ENCODE measurements at regions not wholly inside any gene's neighbourhood (a gene's known extent, or its start where the extent isn't known, plus 50 kb on each side); places are given as distances from the start of the nearest gene placed in this dataset.

DNA sequence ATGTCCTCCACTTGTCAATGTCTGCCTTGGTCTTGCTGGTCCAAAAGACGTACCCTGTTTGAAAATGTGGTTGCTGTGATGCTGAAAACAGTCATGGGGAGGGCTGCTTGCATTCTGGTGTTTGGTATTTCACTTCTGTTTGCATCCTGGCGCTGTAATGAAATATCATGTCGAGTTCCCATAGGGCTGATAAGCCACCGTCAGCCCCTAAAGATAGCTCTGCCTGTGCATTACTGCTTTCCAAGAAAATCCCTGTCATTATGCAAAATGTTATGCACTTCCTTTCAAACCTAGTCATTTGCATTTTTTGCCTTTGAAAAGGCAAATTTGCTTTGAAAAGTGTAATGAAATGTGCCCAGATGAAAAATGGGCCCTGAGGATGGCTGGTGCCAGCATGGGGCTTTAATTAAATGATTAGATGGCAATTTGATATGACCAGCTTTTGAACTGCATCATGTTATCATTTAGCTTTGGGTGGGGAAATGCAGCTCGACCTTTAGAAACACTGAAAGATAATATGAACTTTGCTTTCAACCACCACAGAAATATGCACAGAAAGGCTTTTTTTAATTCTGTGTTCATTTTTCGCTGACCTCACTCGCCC, 374.4 kb upstream of the SGCD start:
- CTCF ChIA-PET = interaction anchor here (2.9 kb wide), 1 partner anchor 9 kb away, joined by 9 read pairs; no protein-coding TSS in a partner anchor
- in situ Hi-C loops (cut with MboI; ENCODE audit: low sequenced_read_pairs) (loop anchor here (10.0 kb wide), 1 partner anchor 372 kb away; the partner anchor contains the start of gene SGCD), intact Hi-C loops (cut with micrococcal nuclease) (no loop called here), dilution Hi-C loops (cut with HindIII; ENCODE audit: low sequenced_read_pairs, unreplicated experiment) (no loop called here)
- Histone ChIP-seq H3K56ac (ENCODE audit: extremely low read depth, insufficient read depth, low read length) (peak overlapping the region; percentile 26; the same call in 1 of the 2 replicates), H4K8ac (ENCODE audit: low read depth in 2 of 2, low read length in 2 of 2) (peak overlapping the region in 1 of 2 experiments; percentile 36; a peak in 2 of 4 replicates), H3K18ac (ENCODE audit: low read depth, low read length) (peak overlapping the region; percentile 80), H4K91ac (ENCODE audit: insufficient read depth, low read depth, low read length) (peak overlapping the region; percentile 92), H3K4ac (ENCODE audit: low read depth, low read length) (peak overlapping the region; percentile 69), H3K9ac (ENCODE audit: low read depth, low read length) (no peak overlapping the region), H2BK15ac (ENCODE audit: low read depth, low read length) (peak overlapping the region; percentile 45; the same call in 2 of the 3 replicates), H3K4me2 (ENCODE audit: low read depth, low read length) (no peak overlapping the region), H3K14ac (replicated peaks; ENCODE audit: low read depth, low read length) (peak overlapping the region; percentile 72), H4K20me1 (ENCODE audit: insufficient read depth, low read length) (no peaks in the 10 kb centered on the region), H3K79me1 (ENCODE audit: low read depth in 1 of 2, low read length in 2 of 2) (no peaks in the 10 kb centered on the region), H3K27me3 (ENCODE audit: control insufficient read depth, insufficient read depth, low read length) (no peaks in the 10 kb centered on the region), H2AFZ (replicated peaks; ENCODE audit: low read length, poor library complexity) (no peak overlapping the region), H3K27ac (ENCODE audit: insufficient read depth, low read length) (no peak overlapping the region), H3K23ac (ENCODE audit: low read depth, low read length) (no peak overlapping the region), H2BK20ac (ENCODE audit: low read depth, low read length) (peak overlapping the region; percentile 93; the same call in 1 of the 2 replicates), H3K4me1 (ENCODE audit: control insufficient read depth, insufficient read depth, low read length) (peaks cover 10% of the 10 kb centered on the region; the same call in 1 of the 2 replicates), H3K36me3 (ENCODE audit: control insufficient read depth, insufficient read depth, low read length) (no peaks in the 10 kb centered on the region), H3K4me3 (ENCODE audit: insufficient read depth, low read depth, low read length) (no peak overlapping the region), H4K5ac (ENCODE audit: low read depth, low read length) (peak overlapping the region; percentile 37; the same call in 1 of the 2 replicates), H3K9me3 (ENCODE audit: control insufficient read depth, insufficient read depth, low read length) (no peaks in the 10 kb centered on the region), H2AK5ac (ENCODE audit: low read depth, low read length) (peak overlapping the region; percentile 29), H2AK9ac (replicated peaks; ENCODE audit: low read depth, low read length, poor library complexity) (no peak overlapping the region), H3K9me1 (ENCODE audit: insufficient read depth, low read length) (peaks cover 8% of the 10 kb centered on the region; the same call in 1 of the 2 replicates), H2BK5ac (ENCODE audit: low read depth, low read length, poor library complexity, severe bottlenecking) (peak overlapping the region; percentile 5), H2BK120ac (ENCODE audit: low read depth, low read length) (peak overlapping the region; percentile 98)
- TF ChIP-seq, protein P1, sequence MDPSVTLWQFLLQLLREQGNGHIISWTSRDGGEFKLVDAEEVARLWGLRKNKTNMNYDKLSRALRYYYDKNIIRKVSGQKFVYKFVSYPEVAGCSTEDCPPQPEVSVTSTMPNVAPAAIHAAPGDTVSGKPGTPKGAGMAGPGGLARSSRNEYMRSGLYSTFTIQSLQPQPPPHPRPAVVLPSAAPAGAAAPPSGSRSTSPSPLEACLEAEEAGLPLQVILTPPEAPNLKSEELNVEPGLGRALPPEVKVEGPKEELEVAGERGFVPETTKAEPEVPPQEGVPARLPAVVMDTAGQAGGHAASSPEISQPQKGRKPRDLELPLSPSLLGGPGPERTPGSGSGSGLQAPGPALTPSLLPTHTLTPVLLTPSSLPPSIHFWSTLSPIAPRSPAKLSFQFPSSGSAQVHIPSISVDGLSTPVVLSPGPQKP (IDR thresholded peaks at IDR 0.05; ENCODE audit: borderline replicate concordance, low read depth, low read length) = no peak
- TF ChIP-seq RFX5 (IDR thresholded peaks at IDR 0.05; ENCODE audit: low read depth, low read length) (no peak), CEBPB (IDR thresholded peaks at IDR 0.05; ENCODE audit: low read depth, low read length) (no peak), MXI1 (IDR thresholded peaks at IDR 0.05; ENCODE audit: borderline replicate concordance, low read depth, low read length) (no peak), RAD21 (IDR thresholded peaks at IDR 0.05; ENCODE audit: low read length) (no peak), CHD1 (IDR thresholded peaks at IDR 0.05; ENCODE audit: low read depth, low read length) (no peak), MAFK (IDR thresholded peaks at IDR 0.05; ENCODE audit: low read depth, low read length) (no peak), POLR2A (IDR thresholded peaks at IDR 0.05; ENCODE audit: low read depth, low read length) (no peak)
- TF ChIP-seq, protein P2, sequence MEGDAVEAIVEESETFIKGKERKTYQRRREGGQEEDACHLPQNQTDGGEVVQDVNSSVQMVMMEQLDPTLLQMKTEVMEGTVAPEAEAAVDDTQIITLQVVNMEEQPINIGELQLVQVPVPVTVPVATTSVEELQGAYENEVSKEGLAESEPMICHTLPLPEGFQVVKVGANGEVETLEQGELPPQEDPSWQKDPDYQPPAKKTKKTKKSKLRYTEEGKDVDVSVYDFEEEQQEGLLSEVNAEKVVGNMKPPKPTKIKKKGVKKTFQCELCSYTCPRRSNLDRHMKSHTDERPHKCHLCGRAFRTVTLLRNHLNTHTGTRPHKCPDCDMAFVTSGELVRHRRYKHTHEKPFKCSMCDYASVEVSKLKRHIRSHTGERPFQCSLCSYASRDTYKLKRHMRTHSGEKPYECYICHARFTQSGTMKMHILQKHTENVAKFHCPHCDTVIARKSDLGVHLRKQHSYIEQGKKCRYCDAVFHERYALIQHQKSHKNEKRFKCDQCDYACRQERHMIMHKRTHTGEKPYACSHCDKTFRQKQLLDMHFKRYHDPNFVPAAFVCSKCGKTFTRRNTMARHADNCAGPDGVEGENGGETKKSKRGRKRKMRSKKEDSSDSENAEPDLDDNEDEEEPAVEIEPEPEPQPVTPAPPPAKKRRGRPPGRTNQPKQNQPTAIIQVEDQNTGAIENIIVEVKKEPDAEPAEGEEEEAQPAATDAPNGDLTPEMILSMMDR (conservative IDR thresholded peaks at IDR 0.05; ENCODE audit: low read depth, low read length) = no peak
- TF ChIP-seq, protein P3, sequence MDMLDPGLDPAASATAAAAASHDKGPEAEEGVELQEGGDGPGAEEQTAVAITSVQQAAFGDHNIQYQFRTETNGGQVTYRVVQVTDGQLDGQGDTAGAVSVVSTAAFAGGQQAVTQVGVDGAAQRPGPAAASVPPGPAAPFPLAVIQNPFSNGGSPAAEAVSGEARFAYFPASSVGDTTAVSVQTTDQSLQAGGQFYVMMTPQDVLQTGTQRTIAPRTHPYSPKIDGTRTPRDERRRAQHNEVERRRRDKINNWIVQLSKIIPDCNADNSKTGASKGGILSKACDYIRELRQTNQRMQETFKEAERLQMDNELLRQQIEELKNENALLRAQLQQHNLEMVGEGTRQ (IDR thresholded peaks at IDR 0.05; ENCODE audit: low read depth, low read length) = no peak
- ATAC-seq (ENCODE audit: low read depth) (no peak), DNase-seq (no peak)
- POLR2A ChIA-PET (ENCODE audit: unreplicated experiment) = no interaction called here
- WGBS, 2 experiments (ENCODE audit: extremely low coverage in 2 of 2, insufficient read length in 1 of 2) = 100% methylated on average over 2 of the region's 7 CpGs; no CpG with 5 or more reads in 1 of the 2 experiments
- no TSS peak for BruUV-seq (replicated peaks)
